ENCODE measurements at regions not wholly inside any gene's neighbourhood (a gene's known extent, or its start where the extent isn't known, plus 50 kb on each side); places are given as distances from the start of the nearest gene placed in this dataset.

DNA sequence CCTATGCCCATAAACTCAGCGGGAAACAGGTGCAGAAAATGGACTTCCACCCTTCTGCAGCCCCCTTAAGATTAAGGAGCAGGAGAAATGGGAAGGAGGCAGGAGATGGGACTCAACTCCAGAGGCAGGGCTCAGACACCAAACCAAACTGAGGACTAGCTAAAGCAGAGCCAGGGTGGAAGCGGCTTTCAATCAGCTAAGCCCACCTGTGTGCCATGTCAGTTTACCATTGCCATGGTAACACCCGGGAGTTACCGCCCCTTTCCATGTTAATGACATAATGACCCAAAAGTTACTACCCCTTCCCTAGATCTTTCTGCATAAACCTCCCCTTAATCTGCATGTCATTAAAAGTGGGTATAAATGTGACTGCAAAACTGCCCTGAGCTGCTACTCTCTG, 653.5 kb downstream of the PTPRU start:
- TF ChIP-seq, protein P1, sequence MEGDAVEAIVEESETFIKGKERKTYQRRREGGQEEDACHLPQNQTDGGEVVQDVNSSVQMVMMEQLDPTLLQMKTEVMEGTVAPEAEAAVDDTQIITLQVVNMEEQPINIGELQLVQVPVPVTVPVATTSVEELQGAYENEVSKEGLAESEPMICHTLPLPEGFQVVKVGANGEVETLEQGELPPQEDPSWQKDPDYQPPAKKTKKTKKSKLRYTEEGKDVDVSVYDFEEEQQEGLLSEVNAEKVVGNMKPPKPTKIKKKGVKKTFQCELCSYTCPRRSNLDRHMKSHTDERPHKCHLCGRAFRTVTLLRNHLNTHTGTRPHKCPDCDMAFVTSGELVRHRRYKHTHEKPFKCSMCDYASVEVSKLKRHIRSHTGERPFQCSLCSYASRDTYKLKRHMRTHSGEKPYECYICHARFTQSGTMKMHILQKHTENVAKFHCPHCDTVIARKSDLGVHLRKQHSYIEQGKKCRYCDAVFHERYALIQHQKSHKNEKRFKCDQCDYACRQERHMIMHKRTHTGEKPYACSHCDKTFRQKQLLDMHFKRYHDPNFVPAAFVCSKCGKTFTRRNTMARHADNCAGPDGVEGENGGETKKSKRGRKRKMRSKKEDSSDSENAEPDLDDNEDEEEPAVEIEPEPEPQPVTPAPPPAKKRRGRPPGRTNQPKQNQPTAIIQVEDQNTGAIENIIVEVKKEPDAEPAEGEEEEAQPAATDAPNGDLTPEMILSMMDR (IDR thresholded peaks at IDR 0.05), result no peak
- H3K4me3 Mint-ChIP-seq (ENCODE audit: unreplicated experiment), result no peak overlapping the region
- H3K36me3 Mint-ChIP-seq (ENCODE audit: low read depth), result no peaks in the 10 kb centered on the region
- H3K27me3 Mint-ChIP-seq (ENCODE audit: low read depth), result peaks cover 43% of the 10 kb centered on the region
- H3K27ac Mint-ChIP-seq (ENCODE audit: unreplicated experiment), result no peak overlapping the region
- H3K4me1 Mint-ChIP-seq (ENCODE audit: low read depth), result no peaks in the 10 kb centered on the region
- DNase-seq (ENCODE audit: low spot score), result no peak
- H3K9me3 Mint-ChIP-seq (ENCODE audit: low read depth), result no peaks in the 10 kb centered on the region

DNA sequence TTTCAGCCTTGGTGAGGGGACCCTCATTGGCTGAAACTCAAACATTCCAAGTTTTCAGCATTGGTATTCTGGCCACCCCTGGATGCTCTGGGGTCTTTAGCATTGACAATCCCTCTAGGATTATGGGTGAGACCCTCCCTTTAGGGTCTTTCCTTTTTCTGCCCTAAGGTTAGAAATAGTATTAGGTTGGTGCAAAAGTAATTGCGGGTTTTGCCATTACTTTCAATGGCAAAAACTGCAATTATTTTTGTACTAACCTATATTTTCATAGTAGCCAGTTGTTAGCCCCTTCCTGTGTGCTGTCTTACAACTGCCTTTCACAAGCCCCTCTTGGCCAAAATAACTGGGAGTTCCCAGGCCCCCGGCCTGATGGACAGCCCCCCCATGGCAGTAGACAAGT, 648.4 kb downstream of the PTPRU start:
- no peak overlapping the region for H3K4me3 Mint-ChIP-seq (ENCODE audit: unreplicated experiment)
- H3K27me3 Mint-ChIP-seq (ENCODE audit: low read depth), result peaks cover 13% of the 10 kb centered on the region
- DNase-seq (ENCODE audit: low spot score), result no peak
- H3K9me3 Mint-ChIP-seq (ENCODE audit: low read depth), result no peaks in the 10 kb centered on the region
- TF ChIP-seq, protein P1 (IDR thresholded peaks at IDR 0.05), result no peak
- no peak overlapping the region for H3K27ac Mint-ChIP-seq (ENCODE audit: unreplicated experiment)
- H3K4me1 Mint-ChIP-seq (ENCODE audit: low read depth), result no peaks in the 10 kb centered on the region
- no peaks in the 10 kb centered on the region for H3K36me3 Mint-ChIP-seq (ENCODE audit: low read depth)

DNA sequence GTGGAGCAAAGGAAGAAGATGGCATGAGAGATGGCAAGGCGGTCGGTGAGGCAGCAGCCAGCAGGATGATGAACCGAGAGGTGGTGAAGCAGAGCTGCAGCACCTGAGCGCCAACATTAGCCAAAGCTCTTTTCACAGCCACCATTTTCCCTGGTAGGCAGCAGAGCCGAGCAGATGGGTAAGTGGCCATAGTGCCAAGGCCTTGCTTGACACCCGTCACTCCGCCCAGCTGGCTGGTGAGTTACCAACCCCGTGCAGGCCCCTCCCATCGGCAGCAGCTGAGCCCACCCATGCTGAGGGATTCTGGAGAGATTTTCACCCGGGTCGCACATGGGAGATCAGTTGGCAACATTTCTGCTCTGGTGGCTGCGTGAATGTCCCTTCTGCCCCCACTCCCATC, 647.7 kb downstream of the PTPRU start:
- Mint-ChIP-seq H3K27ac (ENCODE audit: unreplicated experiment) (no peak overlapping the region), H3K36me3 (ENCODE audit: low read depth) (no peaks in the 10 kb centered on the region), H3K4me3 (ENCODE audit: unreplicated experiment) (no peak overlapping the region), H3K4me1 (ENCODE audit: low read depth) (no peaks in the 10 kb centered on the region), H3K9me3 (ENCODE audit: low read depth) (no peaks in the 10 kb centered on the region), H3K27me3 (ENCODE audit: low read depth) (peaks cover 10% of the 10 kb centered on the region)
- DNase-seq (ENCODE audit: low spot score), result no peak
- TF ChIP-seq, protein P1 (IDR thresholded peaks at IDR 0.05), result no peak

DNA sequence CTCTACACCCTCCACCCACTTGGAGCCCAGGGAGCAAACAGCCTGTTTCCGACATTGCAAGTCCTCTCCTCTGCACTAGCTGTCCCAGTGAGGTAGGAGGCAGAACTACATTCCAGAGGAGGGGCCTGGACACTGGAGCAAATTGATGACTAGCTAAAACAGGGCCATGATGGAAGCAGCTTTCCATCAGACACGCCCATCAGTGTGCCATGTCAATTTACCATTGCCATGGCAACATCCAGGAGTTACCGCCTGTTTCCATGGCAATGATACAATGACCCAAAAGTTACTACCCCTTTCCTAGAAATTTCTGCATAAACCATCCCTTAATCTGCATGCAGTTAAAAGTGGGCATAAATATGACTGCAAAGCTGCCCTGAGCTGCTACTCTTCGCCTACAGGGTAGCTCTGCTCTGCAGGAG, 647.1 kb downstream of the PTPRU start:
- TF ChIP-seq, protein P1 (IDR thresholded peaks at IDR 0.05), result no peak
- no peaks in the 10 kb centered on the region for H3K4me1 Mint-ChIP-seq (ENCODE audit: low read depth)
- no peaks in the 10 kb centered on the region for H3K36me3 Mint-ChIP-seq (ENCODE audit: low read depth)
- H3K27me3 Mint-ChIP-seq (ENCODE audit: low read depth), result peaks cover 10% of the 10 kb centered on the region
- no peak overlapping the region for H3K27ac Mint-ChIP-seq (ENCODE audit: unreplicated experiment)
- no peak for DNase-seq (ENCODE audit: low spot score)
- no peaks in the 10 kb centered on the region for H3K9me3 Mint-ChIP-seq (ENCODE audit: low read depth)
- no peak overlapping the region for H3K4me3 Mint-ChIP-seq (ENCODE audit: unreplicated experiment)

DNA sequence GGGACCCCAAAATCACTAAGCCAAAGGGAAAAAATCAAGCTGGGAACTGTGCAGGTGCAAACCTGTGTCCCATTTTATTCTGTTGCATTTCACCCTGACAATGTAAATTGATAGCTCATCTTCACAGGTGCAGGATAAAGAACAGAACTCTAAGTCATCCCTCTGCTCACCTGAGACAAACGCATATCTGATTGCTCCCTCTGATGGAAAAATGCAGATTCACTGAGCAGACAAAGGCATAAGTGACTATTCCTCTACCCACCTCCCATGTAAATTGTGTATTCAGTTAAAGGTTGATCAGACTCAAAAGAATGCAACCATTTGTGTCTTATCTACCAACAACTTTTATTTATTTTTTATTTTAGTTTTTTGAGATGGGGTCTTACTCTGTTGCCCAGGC, 644.2 kb downstream of the PTPRU start:
- DNase-seq (ENCODE audit: low spot score), result no peak
- Mint-ChIP-seq H3K4me1 (ENCODE audit: low read depth) (no peaks in the 10 kb centered on the region), H3K27ac (ENCODE audit: unreplicated experiment) (no peak overlapping the region), H3K4me3 (ENCODE audit: unreplicated experiment) (no peak overlapping the region), H3K36me3 (ENCODE audit: low read depth) (no peaks in the 10 kb centered on the region), H3K9me3 (ENCODE audit: low read depth) (no peaks in the 10 kb centered on the region), H3K27me3 (ENCODE audit: low read depth) (peaks cover 18% of the 10 kb centered on the region)
- TF ChIP-seq, protein P1 (IDR thresholded peaks at IDR 0.05), result no peak
